Right lobe of liver (tissue), 6 donors: ENCODE measurements at regions not wholly inside any gene's neighbourhood (a gene's known extent, or its start where the extent isn't known, plus 50 kb on each side); places are given as distances from the start of the nearest gene placed in this dataset.

ENCODE experiments used
- ATAC-seq, 4 donors: fragments of 200-7000 bp; cut with Tn5 transposase; one replicate each; pipeline ENCODE4 v1.9.1; 2020; ENCODE audit warnings: mild to moderate bottlenecking in 4 of 4, moderate library complexity in 4 of 4
- DNase-seq, 3 donors: peaks; one replicate each; pipeline ENCODE4 v3.0.0-alpha.2; 2020
- H3K27ac ChIP-seq, 3 donors: fragments of 200-600 bp; one replicate each; pipeline ENCODE4 v1.8.0; 2022
- H3K27me3 ChIP-seq, 2 donors: fragments of 200-600 bp; one replicate each; pipeline ENCODE4 v1.8.0; 2022
- H3K36me3 ChIP-seq, 4 donors: fragments of 200-600 bp; sonication (generic) in 1 of 4; one replicate each; pipeline versions ENCODE4 v1.5.1 to v1.8.0; 2017 to 2022; ENCODE audit warnings: control low read depth in 1 of 4
- H3K4me1 ChIP-seq, 4 donors: fragments of 200-600 bp; sonication (generic) in 1 of 4; one replicate each; pipeline versions ENCODE4 v1.5.1 to v1.8.0; 2017 to 2022; ENCODE audit warnings: control low read depth in 1 of 4
- H3K4me3 ChIP-seq, 3 donors: fragments of 200-600 bp; one replicate each; pipeline ENCODE4 v1.8.0; 2022
- H3K9me3 ChIP-seq, 4 donors: fragments of 200-600 bp; sonication (generic) in 1 of 4; one replicate each; pipeline versions ENCODE4 v1.5.1 to v1.8.0; 2017 to 2022; ENCODE audit warnings: control low read depth in 1 of 4
- CTCF ChIP-seq, 4 donors: fragments of 200-600 bp in 3 of 4; fragments of 450-650 bp in 1 of 4; IDR thresholded peaks; one replicate each; pipeline versions ENCODE4 v1.5.1 to v1.8.0; 2016 to 2022; ENCODE audit warnings: antibody characterized with exemption in 4 of 4, mild to moderate bottlenecking in 2 of 4
- POLR2A ChIP-seq: fragments of 450-650 bp; IDR thresholded peaks from one replicate; pipeline ENCODE4 v1.6.1; 2017; ENCODE audit warnings: antibody characterized with exemption, mild to moderate bottlenecking
- WGBS: methylation state at CpG from one replicate; pipeline ENCODE4 v1.1.6; 2018; ENCODE audit warnings: low coverage, low lambda C conversion rate; ENCODE audit not compliant: insufficient coverage; ENCODE audit errors: missing lambda C conversion rate; 5-methylcytosine and 5-hydroxymethylcytosine counted together
- intact Hi-C, 2 donors: fragments of 100-400 bp; cut with DNase I; formaldehyde crosslinking; loops; one replicate each; pipeline versions ENCODE4 v1.11.2 to v1.14.1; 2022
- donor health status: DM: no; HTN: yes; CAD: no.
- donor health status: DM: no; HTN: no; CAD: no.
- donor health status: DM: no; HTN: no; CAD: no.
- donor health status: DM: no; HTN: yes; CAD: no.
- donor health status: DM: no; HTN: yes; CAD: no.

GRCh38 chr18:77442393-77442792, 192.7 kb downstream of the GALR1 start:
- Histone ChIP-seq H3K4me3 (no peak overlapping the region), H3K27me3 (peaks cover 0 to 4% of the 10 kb centered on the region in 2 donors), H3K9me3 (no peaks in the 10 kb centered on the region), H3K27ac (no peak overlapping the region), H3K36me3 (no peaks in the 10 kb centered on the region), H3K4me1 (no peaks in the 10 kb centered on the region)
- ATAC-seq (peak in 1 of 4 donors; percentile 22), DNase-seq (no peak)
- 20% methylated on average over 1 of the region's 6 CpGs for WGBS
- intact Hi-C loops = no loop called here
- TF ChIP-seq CTCF (IDR thresholded peaks at IDR 0.05) (no peak), POLR2A (no peak)

GRCh38 chr18:77444385-77444784, 194.7 kb downstream of the GALR1 start:
- DNase-seq (no peak), ATAC-seq (no peak)

GRCh38 chr18:77448046-77448445, 198.4 kb downstream of the GALR1 start:
- no peaks in the 10 kb centered on the region for H3K36me3 ChIP-seq
- WGBS = 23% methylated on average over 4 of the region's 6 CpGs
- intact Hi-C loops = no loop called here
- H3K27ac ChIP-seq = no peak overlapping the region
- H3K4me3 ChIP-seq = no peak overlapping the region
- no peaks in the 10 kb centered on the region for H3K4me1 ChIP-seq
- DNase-seq (no peak), ATAC-seq (no peak)
- TF ChIP-seq CTCF (IDR thresholded peaks at IDR 0.05) = no peak
- TF ChIP-seq POLR2A = no peak
- H3K9me3 ChIP-seq = no peaks in the 10 kb centered on the region
- no peaks in the 10 kb centered on the region for H3K27me3 ChIP-seq

More at GRCh38 chr18:77444385-77444784, 194.7 kb downstream of the GALR1 start:
- no peak for TF ChIP-seq CTCF (IDR thresholded peaks at IDR 0.05)
- no peak for TF ChIP-seq POLR2A
- H3K9me3 ChIP-seq = no peaks in the 10 kb centered on the region
- no peak overlapping the region for H3K4me3 ChIP-seq
- 51% methylated on average over 2 of the region's 10 CpGs for WGBS
- intact Hi-C loops = no loop called here
- peaks cover 0 to 3% of the 10 kb centered on the region in 2 donors for H3K27me3 ChIP-seq
- H3K27ac ChIP-seq = no peak overlapping the region
- no peaks in the 10 kb centered on the region for H3K4me1 ChIP-seq
- H3K36me3 ChIP-seq = no peaks in the 10 kb centered on the region

GRCh38 chr18:77455004-77455403, 205.4 kb downstream of the GALR1 start:
- WGBS = 70% methylated on average over 2 of the region's 2 CpGs
- ATAC-seq = no peak
- no peak for DNase-seq
- Histone ChIP-seq H3K36me3 (no peaks in the 10 kb centered on the region), H3K27me3 (no peaks in the 10 kb centered on the region), H3K4me1 (no peaks in the 10 kb centered on the region), H3K4me3 (no peak overlapping the region), H3K9me3 (no peaks in the 10 kb centered on the region), H3K27ac (no peak overlapping the region)
- intact Hi-C loops = no loop called here
- TF ChIP-seq CTCF (IDR thresholded peaks at IDR 0.05) = no peak
- no peak for TF ChIP-seq POLR2A

GRCh38 chr18:77457681-77458080, 208.0 kb downstream of the GALR1 start:
- H3K27ac ChIP-seq = no peak overlapping the region
- no peaks in the 10 kb centered on the region for H3K27me3 ChIP-seq
- no peak overlapping the region for H3K4me3 ChIP-seq
- no peaks in the 10 kb centered on the region for H3K36me3 ChIP-seq
- no peak for ATAC-seq
- no peaks in the 10 kb centered on the region for H3K4me1 ChIP-seq
- no peak for DNase-seq
- WGBS = 47% methylated on average over 3 of the region's 3 CpGs
- H3K9me3 ChIP-seq = no peaks in the 10 kb centered on the region
- TF ChIP-seq CTCF (IDR thresholded peaks at IDR 0.05) = no peak
- no peak for TF ChIP-seq POLR2A
- intact Hi-C loops = no loop called here
